Eye (tissue), 1 donor: ENCODE measurements at regions not wholly inside any gene's neighbourhood (a gene's known extent, or its start where the extent isn't known, plus 50 kb on each side); places are given as distances from the start of the nearest gene placed in this dataset.
"Not testable (repeated sequence)": the region's sequence is repeated elsewhere in the genome, so short reads cannot be mapped to it uniquely, and the experiment has no call there.

Experiments
- DNase-seq: peaks from one replicate; pipeline ENCODE4 v3.0.0-alpha.2; 2015

- no peak for DNase-seq
Observed at GRCh38 chr21:28391938-28392849, 600.5 kb downstream of the LTN1 start.

GRCh38 chr21:28387220-28387619 lies 605.5 kb downstream of the LTN1 start:
- DNase-seq = no peak

DNA sequence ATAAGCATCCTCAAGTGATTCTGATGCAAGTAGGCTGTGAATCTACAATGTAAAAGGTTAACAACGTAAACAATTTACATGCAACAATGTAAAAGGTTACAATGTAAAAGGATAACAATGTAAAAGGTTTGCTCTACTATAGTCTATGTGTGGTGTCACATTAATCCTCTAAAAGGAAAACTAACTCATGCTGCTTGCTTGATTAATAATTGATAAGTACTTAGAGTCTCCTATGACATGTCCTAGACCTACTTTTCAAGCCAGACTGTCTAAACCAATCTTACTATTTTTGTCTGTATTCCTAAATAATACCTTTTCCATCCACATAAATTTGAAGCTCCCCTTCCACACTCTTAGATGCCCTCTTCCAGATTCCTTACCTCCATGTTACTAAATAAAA lies 606.8 kb downstream of the LTN1 start:
- DNase-seq = peak; percentile 9

DNA sequence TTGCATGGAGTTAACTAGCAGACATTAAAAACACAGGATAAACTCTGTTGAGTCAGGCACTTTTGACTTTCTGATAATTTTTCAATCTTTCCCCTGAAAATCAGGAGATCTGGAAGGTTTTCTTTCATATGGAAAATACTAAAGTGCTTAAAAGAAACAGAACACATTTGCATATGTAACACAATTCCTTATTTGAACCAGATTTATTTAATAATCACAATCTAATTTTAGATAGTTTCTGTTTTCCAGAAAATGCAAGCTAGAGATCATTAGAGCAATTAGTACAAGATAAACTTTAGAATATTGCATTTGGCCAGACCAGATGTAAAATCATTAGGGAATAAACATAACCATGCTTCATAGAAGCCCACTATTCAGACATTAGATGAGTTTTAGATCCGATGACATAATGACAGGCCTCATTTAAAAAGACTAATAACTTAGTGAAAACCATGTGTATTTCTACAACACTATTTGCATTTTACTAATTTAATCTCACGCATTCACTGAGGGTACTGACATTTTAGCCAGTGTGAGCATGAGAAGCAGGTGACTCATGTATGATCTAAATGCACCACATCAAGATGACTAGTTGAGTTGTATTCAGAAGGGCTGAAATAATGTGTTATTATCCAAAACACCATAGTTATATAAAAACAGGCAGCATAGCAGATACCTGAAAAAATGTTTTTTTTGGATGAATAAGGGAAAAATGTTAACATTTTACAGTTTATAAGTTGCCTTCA lies 611.5 kb downstream of the LTN1 start:
- not testable (repeated sequence) for DNase-seq

DNA sequence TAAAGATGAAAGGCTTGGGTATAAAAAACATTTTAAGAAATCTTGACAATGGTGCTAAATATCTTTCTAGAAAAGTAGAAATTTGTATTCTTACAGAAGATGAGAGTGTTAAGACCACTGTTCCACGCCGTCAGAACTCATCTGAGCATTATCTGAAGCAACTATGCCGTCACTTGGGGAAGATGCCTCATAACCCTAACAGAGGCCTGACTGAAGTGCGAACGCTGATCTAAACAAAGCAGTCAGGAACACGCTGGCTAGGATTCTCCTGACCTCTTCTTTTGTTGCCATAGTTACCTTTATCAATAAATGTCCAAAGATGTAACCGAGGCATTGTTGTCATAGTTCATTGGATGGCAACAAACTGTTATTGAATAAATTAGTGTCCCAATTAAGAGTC lies 612.4 kb downstream of the LTN1 start:
- DNase-seq = peak; percentile 37

- no peak for DNase-seq
Observed at GRCh38 chr21:28378026-28378425, 614.7 kb downstream of the LTN1 start.

GRCh38 chr21:28375708-28376385 lies 616.8 kb downstream of the LTN1 start:
- no peak for DNase-seq

DNA sequence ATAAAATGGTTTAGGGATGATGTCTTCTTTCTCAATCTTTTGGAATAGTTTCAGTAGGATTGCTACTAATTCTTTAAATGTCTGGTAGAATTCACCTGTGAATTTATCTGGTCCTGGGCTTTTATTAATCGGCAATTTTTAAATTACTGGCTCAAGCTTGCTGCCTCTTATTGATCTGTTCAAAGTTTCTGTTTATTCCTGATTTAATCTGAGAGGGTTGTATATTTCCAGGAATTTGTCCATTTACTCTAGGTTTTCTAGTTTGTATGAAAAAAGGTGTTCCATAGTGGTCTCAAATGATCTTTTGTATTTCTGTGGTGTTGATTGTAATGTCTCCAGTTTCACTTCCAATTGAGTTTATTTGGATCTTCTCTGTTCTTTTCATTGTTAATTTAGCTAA lies 617.8 kb downstream of the LTN1 start:
- no peak for DNase-seq

- DNase-seq = no peak
Observed at GRCh38 chr21:28371713-28372112, 621.0 kb downstream of the LTN1 start.

GRCh38 chr21:28359300-28359699 lies 633.4 kb downstream of the LTN1 start:
- DNase-seq = no peak

- DNase-seq = no peak
Observed at GRCh38 chr21:28358702-28359101, 634.0 kb downstream of the LTN1 start.

GRCh38 chr21:28358170-28358569 lies 634.5 kb downstream of the LTN1 start:
- DNase-seq = no peak

- no peak for DNase-seq
Observed at GRCh38 chr21:28357743-28358142, 634.9 kb downstream of the LTN1 start.

DNA sequence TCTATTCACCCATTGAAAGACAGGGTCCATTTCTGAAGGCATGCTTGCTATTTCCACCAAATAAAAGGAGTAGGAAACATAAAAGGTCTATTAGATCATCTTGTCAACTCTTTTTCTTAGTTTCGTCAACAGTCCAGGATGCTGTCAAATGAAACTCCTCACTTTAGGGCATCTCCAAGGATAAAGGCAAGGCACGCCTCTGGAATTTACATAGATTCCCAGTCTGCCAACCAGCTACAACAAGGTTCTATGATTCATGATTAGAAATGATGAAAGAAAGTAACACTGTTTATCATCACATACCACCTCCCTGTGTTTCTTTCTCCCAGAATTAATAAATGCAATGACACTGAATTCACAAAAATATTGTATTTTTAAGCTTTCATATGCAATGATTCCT lies 636.3 kb downstream of the LTN1 start:
- DNase-seq = no peak

- DNase-seq = no peak
Observed at GRCh38 chr21:28345934-28346333, 646.7 kb downstream of the LTN1 start.

DNA sequence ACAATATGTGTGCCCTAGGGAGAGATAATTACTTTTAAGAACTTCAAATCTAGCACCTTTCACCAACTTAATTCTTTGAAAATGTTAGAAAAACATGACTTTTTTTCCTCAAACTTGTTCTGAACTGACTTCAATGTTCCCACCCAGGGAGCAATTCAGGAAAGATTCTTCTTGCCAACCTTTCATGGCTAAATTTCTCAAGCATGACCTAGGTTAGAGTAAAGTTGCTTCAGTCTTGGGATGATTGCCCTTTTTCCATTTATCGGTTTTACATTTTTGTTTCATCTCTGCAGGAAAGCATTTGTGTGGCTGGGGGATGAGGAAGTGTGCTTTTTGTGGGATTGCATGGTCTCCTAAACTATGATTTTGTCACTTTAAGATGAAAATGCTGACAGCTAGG lies 647.7 kb downstream of the LTN1 start:
- no peak for DNase-seq

DNA sequence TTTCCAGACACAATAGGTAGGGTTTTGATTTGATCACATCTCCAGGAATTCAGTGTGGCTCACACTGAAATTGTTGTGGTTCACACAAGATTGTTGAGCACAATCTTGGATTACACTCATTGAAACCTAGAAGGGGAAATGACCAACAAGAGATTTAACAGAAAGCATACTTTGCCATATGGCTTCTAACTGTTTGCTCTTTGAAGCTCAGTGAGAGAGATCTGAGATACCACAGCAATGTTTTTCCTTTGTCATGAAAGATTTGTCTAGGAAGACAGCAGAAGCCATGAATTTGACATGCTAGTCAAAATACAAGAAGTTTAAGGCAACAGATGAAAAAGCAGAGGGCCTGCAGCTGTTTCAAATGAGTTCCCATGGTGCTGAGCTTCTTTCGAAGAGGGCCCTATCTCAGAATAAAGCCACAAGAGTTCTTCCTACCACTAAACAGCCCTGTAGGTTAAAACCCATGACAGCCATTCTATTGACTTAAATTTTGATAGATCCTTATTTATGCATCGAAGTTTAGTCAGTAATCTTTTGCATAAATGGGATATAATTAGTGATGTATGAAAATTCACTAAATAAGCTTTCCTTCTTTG lies 650.4 kb downstream of the LTN1 start:
- DNase-seq = no peak

GRCh38 chr21:28339403-28339802 lies 653.3 kb downstream of the LTN1 start:
- no peak for DNase-seq

- DNase-seq = no peak
Observed at GRCh38 chr21:28338701-28339305, 653.9 kb downstream of the LTN1 start.

DNA sequence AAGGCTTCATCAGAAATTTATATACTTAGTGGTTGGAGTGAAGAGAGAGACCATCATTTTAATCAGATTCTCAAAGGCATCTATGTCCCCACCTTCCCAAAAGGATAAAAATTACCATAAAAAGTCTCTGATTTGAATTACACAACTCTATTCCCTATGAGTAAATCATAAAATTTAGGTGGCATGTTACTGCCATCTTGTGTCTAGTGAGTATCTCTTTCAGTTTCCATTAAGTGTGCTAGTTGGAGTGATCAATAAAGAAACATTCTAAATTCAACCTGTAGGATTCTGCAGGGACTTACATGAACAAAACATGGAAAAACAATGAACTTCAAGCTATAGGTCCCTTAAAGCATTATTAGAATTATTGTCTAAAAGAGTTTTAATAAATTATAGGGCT lies 655.4 kb downstream of the LTN1 start:
- DNase-seq = peak; percentile 70

DNA sequence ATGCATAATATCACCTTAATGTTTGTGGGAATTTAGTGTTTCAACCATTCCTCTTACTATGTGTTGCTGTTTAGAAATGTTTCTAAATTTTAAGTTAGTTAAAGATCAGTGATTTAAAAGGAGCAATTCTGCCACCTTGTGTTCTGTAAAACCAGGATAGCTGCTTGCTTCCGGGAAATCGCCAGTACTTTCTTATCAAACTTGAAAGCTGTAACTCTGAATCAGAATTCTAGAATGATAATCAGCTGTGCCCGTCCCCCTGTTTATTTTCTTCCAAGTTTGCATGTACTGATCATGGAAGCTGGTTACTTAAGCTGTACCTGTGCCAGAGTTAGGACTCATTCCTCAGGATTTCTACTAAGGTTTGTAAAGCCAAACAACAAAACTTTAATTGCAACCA lies 656.4 kb downstream of the LTN1 start:
- peak; percentile 77 for DNase-seq

- no peak for DNase-seq
Observed at GRCh38 chr21:28334407-28334806, 658.3 kb downstream of the LTN1 start.

GRCh38 chr21:28333578-28334075 lies 659.0 kb downstream of the LTN1 start:
- DNase-seq = no peak
